HEK293 (cell line): ENCODE measurements at regions not wholly inside any gene's neighbourhood (a gene's known extent, or its start where the extent isn't known, plus 50 kb on each side); places are given as distances from the start of the nearest gene placed in this dataset.

ENCODE experiments used
- CTCF ChIP-seq: fragments of 450-650 bp; formaldehyde crosslinking; IDR thresholded peaks from 2 replicates; pipeline ENCODE4 v1.5.1; 2016; ENCODE audit warnings: missing biosample characterization, missing genetic modification characterization
- SP2 ChIP-seq: fragments of 450-650 bp; formaldehyde crosslinking; IDR thresholded peaks from 2 replicates; pipeline ENCODE4 v1.5.1; 2016; ENCODE audit warnings: missing biosample characterization, missing genetic modification characterization
- ZIC2 ChIP-seq: fragments of 450-650 bp; formaldehyde crosslinking; IDR thresholded peaks from 2 replicates; pipeline ENCODE4 v1.5.1; 2016; ENCODE audit warnings: missing biosample characterization, missing genetic modification characterization
- ZNF24 ChIP-seq: fragments of 450-650 bp; formaldehyde crosslinking; IDR thresholded peaks from 2 replicates; pipeline ENCODE4 v1.5.1; 2016; ENCODE audit warnings: missing biosample characterization, missing genetic modification characterization
- ZNF629 ChIP-seq: fragments of 450-650 bp; formaldehyde crosslinking; IDR thresholded peaks from 2 replicates; pipeline ENCODE4 v1.5.1; 2017; ENCODE audit warnings: missing biosample characterization, missing genetic modification characterization
- TF ChIP-seq, protein P1 (sequence below): fragments of 450-650 bp; formaldehyde crosslinking; IDR thresholded peaks from 2 replicates; pipeline ENCODE4 v1.5.1; 2017; ENCODE audit warnings: missing biosample characterization, missing genetic modification characterization

GRCh38 chr7:32427769-32428291 lies 62.4 kb downstream of the LSM5 start:
- TF ChIP-seq ZNF24 (tag by site-specific recombination) (no peak), SP2 (tag by site-specific recombination) (no peak), ZNF629 (tag by site-specific recombination) (no peak), CTCF (tag by site-specific recombination) (no peak), ZIC2 (tag by site-specific recombination) (no peak)
- TF ChIP-seq, protein P1, sequence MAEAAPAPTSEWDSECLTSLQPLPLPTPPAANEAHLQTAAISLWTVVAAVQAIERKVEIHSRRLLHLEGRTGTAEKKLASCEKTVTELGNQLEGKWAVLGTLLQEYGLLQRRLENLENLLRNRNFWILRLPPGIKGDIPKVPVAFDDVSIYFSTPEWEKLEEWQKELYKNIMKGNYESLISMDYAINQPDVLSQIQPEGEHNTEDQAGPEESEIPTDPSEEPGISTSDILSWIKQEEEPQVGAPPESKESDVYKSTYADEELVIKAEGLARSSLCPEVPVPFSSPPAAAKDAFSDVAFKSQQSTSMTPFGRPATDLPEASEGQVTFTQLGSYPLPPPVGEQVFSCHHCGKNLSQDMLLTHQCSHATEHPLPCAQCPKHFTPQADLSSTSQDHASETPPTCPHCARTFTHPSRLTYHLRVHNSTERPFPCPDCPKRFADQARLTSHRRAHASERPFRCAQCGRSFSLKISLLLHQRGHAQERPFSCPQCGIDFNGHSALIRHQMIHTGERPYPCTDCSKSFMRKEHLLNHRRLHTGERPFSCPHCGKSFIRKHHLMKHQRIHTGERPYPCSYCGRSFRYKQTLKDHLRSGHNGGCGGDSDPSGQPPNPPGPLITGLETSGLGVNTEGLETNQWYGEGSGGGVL: no peak
